GM21360 (cell line): ENCODE measurements at regions not wholly inside any gene's neighbourhood (a gene's known extent, or its start where the extent isn't known, plus 50 kb on each side); places are given as distances from the start of the nearest gene placed in this dataset.

Experiments
- ATAC-seq: cut with Tn5 transposase; IDR thresholded peaks from one replicate; pipeline ENCODE4 v1.9.1; 2021; ENCODE audit warnings: mild to moderate bottlenecking, moderate library complexity; ENCODE audit not compliant: unreplicated experiment

GRCh38 chr4:31051565-31051964 is 331.4 kb downstream of the PCDH7 start:
- no peak for ATAC-seq

GRCh38 chr4:31052519-31052918 is 332.4 kb downstream of the PCDH7 start:
- no peak for ATAC-seq

- no peak for ATAC-seq
Observed at GRCh38 chr4:31053451-31053850, 333.3 kb downstream of the PCDH7 start.

- ATAC-seq: no peak
Observed at GRCh38 chr4:31054295-31054694, 334.1 kb downstream of the PCDH7 start.

GRCh38 chr4:31058656-31059055 is 338.5 kb downstream of the PCDH7 start:
- no peak for ATAC-seq

GRCh38 chr4:31059753-31060522 is 339.8 kb downstream of the PCDH7 start:
- ATAC-seq: no peak

GRCh38 chr4:31065086-31065485 is 344.9 kb downstream of the PCDH7 start:
- ATAC-seq: no peak

- ATAC-seq: no peak
Observed at GRCh38 chr4:31068257-31069075, 348.3 kb downstream of the PCDH7 start.

- no peak for ATAC-seq
Observed at GRCh38 chr4:31069151-31069550, 349.0 kb downstream of the PCDH7 start.

GRCh38 chr4:31071508-31072486 is 351.6 kb downstream of the PCDH7 start:
- ATAC-seq: no peak

GRCh38 chr4:31075969-31076368 is 355.8 kb downstream of the PCDH7 start:
- no peak for ATAC-seq

GRCh38 chr4:31078661-31079060 is 358.5 kb downstream of the PCDH7 start:
- ATAC-seq: no peak

GRCh38 chr4:31080887-31081286 is 360.7 kb downstream of the PCDH7 start:
- no peak for ATAC-seq

- no peak for ATAC-seq
Observed at GRCh38 chr4:31081366-31081765, 361.2 kb downstream of the PCDH7 start.

GRCh38 chr4:31083456-31083855 is 363.3 kb downstream of the PCDH7 start:
- no peak for ATAC-seq

- ATAC-seq: no peak
Observed at GRCh38 chr4:31084806-31085416, 364.7 kb downstream of the PCDH7 start.

- no peak for ATAC-seq
Observed at GRCh38 chr4:31085689-31086088, 365.5 kb downstream of the PCDH7 start.

GRCh38 chr4:31086756-31087330 is 366.7 kb downstream of the PCDH7 start:
- no peak for ATAC-seq

GRCh38 chr4:31088600-31089230 is 368.5 kb downstream of the PCDH7 start:
- no peak for ATAC-seq

GRCh38 chr4:31089815-31090214 is 369.6 kb downstream of the PCDH7 start:
- ATAC-seq: no peak
